ENCODE measurements at regions not wholly inside any gene's neighbourhood (a gene's known extent, or its start where the extent isn't known, plus 50 kb on each side); places are given as distances from the start of the nearest gene placed in this dataset.

GRCh38 chr2:144248350-144249034, 271.4 kb downstream of the ZEB2 start:
- no peak overlapping the region for H3K27ac ChIP-seq
- DNase-seq (ENCODE audit: low spot score), result no peak
- H3K27me3 ChIP-seq (replicated peaks; ENCODE audit: insufficient read depth), result no peaks in the 10 kb centered on the region
- no peaks in the 10 kb centered on the region for H3K4me1 ChIP-seq (ENCODE audit: control insufficient read depth in 1 of 2, low read depth in 2 of 2)
- no peak for TF ChIP-seq CTCF (IDR thresholded peaks at IDR 0.05)
- no peak for ATAC-seq (ENCODE audit: insufficient number of reproducible peaks, low FRiP score, low read depth)
- H3K36me3 ChIP-seq, result no peaks in the 10 kb centered on the region
- H3K4me3 ChIP-seq, result no peak overlapping the region
- H3K9me3 ChIP-seq, result peaks cover 2% of the 10 kb centered on the region

GRCh38 chr2:144244938-144245337, 275.0 kb downstream of the ZEB2 start:
- H3K4me3 ChIP-seq, result no peak overlapping the region
- H3K4me1 ChIP-seq (ENCODE audit: control insufficient read depth in 1 of 2, low read depth in 2 of 2), result peaks cover 0 to 15% of the 10 kb centered on the region in 2 donors
- DNase-seq (ENCODE audit: low spot score) (no peak), ATAC-seq (ENCODE audit: insufficient number of reproducible peaks, low FRiP score, low read depth) (no peak)
- no peaks in the 10 kb centered on the region for H3K9me3 ChIP-seq
- no peaks in the 10 kb centered on the region for H3K27me3 ChIP-seq (replicated peaks; ENCODE audit: insufficient read depth)
- no peaks in the 10 kb centered on the region for H3K36me3 ChIP-seq
- no peak overlapping the region for H3K27ac ChIP-seq
- no peak for TF ChIP-seq CTCF (IDR thresholded peaks at IDR 0.05)

DNA sequence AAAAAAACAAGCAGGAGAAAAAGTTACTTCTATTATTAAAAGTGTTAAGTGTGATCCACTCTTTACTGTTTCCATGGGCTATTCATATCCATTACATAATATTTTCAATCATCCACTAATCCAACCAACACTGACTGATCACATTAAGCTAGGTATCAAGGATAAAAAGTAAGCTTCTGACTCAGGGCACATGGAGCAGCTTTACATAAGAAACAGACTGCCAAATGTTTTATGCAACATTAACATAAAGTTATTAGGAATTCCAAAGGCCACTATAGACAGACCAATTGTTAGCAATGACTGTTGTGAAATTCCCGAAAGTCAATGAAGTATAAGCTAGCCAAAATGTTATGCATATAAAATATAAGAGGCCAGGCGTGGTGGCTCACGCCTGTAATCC, 277.6 kb downstream of the ZEB2 start:
- Histone ChIP-seq H3K4me1 (ENCODE audit: control insufficient read depth in 1 of 2, low read depth in 2 of 2) (peaks cover 0 to 15% of the 10 kb centered on the region in 2 donors), H3K9me3 (no peaks in the 10 kb centered on the region), H3K36me3 (no peaks in the 10 kb centered on the region), H3K27me3 (replicated peaks; ENCODE audit: insufficient read depth) (no peaks in the 10 kb centered on the region), H3K4me3 (no peak overlapping the region), H3K27ac (no peak overlapping the region)
- no peak for DNase-seq (ENCODE audit: low spot score)
- no peak for TF ChIP-seq CTCF (IDR thresholded peaks at IDR 0.05)
- ATAC-seq (ENCODE audit: insufficient number of reproducible peaks, low FRiP score, low read depth), result no peak

DNA sequence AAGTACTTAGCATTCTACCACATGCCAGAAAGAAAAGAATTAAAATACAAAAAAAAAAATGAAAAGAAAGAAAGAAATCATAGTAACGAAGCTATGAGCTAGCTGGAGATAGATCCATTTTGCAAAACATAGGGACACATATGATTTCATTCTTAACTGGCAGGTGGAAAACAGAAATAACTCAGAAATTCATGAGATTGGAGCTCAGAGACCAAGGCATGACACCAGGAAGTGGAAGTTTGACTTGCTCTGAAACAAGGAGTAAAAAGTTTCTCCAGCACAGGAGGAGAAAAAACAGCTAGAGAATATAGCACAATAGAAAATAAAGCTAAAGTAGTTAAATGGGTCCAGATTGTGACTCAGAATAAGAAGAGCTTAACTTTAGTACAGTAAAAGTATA, 278.1 kb downstream of the ZEB2 start:
- ATAC-seq (ENCODE audit: insufficient number of reproducible peaks, low FRiP score, low read depth) (no peak), DNase-seq (ENCODE audit: low spot score) (no peak)
- no peak for TF ChIP-seq CTCF (IDR thresholded peaks at IDR 0.05)

DNA sequence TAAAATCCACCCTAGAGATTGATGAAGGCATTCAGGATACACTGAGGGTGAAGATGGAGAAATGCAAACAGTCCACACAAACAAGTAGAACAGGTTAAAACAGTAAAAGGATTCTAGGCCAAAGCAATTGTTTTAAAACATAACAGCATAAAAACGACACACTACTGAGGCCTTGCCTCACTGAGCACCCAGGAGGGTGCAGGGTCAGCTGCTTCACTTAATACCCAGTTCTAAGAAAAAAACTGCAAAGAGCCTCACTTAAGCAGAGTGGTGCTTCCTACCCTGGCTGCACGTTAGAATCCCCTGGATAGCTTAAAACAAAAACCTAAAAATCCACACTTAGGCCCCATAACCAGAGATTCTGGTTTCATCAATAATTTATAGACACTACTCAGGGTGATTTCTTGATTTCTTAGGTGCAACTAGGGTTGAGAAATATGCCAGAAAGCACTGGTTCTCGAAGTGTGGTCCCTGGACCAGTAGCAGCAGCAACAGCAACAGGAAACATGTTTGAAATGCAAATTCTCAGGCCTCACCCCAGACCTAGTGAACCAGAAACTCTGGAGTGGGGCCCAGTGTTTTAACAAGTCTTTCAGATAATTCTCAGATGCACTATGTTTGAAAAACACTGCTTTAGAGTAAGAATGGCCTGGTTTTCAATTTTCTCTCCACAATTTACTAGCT, 279.1 kb downstream of the ZEB2 start:
- ATAC-seq (ENCODE audit: insufficient number of reproducible peaks, low FRiP score, low read depth), result no peak
- no peak overlapping the region for H3K4me3 ChIP-seq

More for the DNA sequence above, 278.1 kb downstream of the ZEB2 start:
- H3K36me3 ChIP-seq, result no peaks in the 10 kb centered on the region
- H3K27me3 ChIP-seq (replicated peaks; ENCODE audit: insufficient read depth), result no peaks in the 10 kb centered on the region
- no peaks in the 10 kb centered on the region for H3K9me3 ChIP-seq
- H3K27ac ChIP-seq, result no peak overlapping the region
- peaks cover 0 to 15% of the 10 kb centered on the region in 2 donors for H3K4me1 ChIP-seq (ENCODE audit: control insufficient read depth in 1 of 2, low read depth in 2 of 2)
- H3K4me3 ChIP-seq, result no peak overlapping the region

More for the DNA sequence above, 279.1 kb downstream of the ZEB2 start:
- Histone ChIP-seq H3K27me3 (replicated peaks; ENCODE audit: insufficient read depth) (no peaks in the 10 kb centered on the region), H3K9me3 (no peaks in the 10 kb centered on the region), H3K36me3 (no peaks in the 10 kb centered on the region), H3K4me1 (ENCODE audit: control insufficient read depth in 1 of 2, low read depth in 2 of 2) (peaks cover 0 to 15% of the 10 kb centered on the region in 2 donors), H3K27ac (no peak overlapping the region)
- DNase-seq (ENCODE audit: low spot score), result no peak
- no peak for TF ChIP-seq CTCF (IDR thresholded peaks at IDR 0.05)

Measured in thoracic aorta (tissue), 2 donors.